ENCODE measurements at regions not wholly inside any gene's neighbourhood (a gene's known extent, or its start where the extent isn't known, plus 50 kb on each side); places are given as distances from the start of the nearest gene placed in this dataset.

DNA sequence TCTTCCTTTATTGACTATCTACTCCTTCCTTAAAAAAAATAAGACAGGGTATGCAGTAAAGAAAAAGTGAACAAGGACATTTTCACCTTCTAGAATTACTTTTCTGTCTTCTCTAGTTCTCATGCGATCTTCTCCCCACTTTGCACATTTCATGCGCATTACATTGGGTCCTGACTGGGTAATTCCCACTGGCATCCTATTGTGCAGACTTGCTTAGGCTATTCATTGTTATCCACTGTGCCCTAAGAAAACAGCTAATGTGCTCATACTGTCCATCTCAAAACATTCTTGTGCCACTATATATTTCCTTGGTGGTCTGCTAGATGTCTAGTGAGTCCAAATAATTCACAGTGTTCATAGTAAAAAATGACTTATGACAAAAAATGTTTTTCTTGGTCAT, 447.4 kb upstream of the ROBO1 start:
- DNase-seq, result no peak

DNA sequence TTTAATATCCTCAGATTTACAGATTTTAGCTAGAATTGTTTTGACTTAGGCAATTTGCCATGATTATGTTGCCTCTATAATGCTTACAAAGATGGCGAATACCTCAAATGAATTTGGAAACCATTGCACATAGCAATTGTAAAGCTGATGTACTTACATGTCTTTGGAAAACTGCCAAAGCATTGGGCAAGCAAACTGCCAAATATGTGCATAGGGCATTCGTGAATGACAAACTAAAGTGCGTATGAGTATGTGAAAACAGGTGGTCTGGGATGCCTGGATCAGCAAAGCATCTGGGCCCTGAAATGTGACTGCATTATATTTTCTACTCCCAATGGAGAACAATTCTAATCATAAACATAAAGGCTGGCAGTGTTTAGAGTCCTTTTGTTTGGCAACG, 445.3 kb upstream of the ROBO1 start:
- DNase-seq, result no peak

DNA sequence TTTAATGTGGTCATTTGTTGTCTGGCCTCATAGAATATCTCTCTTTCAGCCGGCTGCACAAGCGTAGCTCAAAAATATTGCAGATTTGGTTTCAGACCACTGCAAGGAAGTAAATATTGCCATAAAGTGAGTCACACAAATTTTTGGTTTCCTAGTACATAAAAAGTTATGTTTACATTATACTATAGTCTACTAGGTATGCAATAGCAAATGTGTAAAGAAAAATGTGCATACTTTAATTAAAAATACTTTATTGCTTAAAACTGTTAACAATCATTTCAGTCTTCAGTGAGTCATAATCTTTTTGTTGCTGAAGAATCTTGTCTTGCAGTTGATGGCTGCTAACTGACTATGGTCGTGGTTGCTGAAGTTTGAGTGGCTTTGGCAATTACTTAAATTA, 425.1 kb upstream of the ROBO1 start:
- DNase-seq, result no peak

DNA sequence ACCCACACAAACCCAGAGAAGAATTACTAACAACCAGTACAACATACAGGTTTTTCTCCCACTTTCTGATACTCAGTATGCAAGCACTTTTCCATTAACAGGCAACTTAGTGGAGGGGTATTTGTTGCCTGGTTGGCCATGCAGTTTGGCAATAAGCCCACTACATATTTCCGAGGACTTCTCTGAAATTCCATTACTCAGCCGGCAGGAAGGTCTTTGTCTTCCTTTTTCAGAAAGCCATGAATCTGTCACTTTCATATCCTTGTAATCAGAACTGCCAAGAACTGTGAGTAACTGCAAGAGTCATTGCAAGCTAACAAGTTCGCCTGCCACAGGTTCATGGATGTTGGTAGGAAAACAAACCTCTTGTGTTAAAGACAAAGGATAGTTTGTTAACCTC, 422.3 kb upstream of the ROBO1 start:
- peak in 1 of 51 donors; percentile 3 for DNase-seq

DNA sequence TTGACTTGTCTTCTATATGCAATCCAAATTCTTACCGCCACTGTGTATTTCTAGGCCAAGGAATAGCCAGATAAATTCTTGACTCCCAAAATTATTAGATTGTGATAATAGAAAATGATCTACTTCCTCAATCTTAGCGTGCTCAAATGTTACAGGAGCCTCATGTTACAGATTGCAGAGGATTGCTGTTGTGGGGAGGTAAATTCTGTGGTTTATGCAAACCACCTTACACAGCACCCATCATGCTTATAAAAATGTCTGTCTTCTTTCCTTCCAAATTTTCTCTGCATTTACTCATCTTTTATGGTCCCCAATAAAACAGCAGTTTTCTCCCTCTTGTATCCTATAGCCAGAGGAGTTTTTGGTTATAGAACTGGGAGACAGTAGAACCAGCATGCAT, 420.2 kb upstream of the ROBO1 start:
- no peak for DNase-seq

DNA sequence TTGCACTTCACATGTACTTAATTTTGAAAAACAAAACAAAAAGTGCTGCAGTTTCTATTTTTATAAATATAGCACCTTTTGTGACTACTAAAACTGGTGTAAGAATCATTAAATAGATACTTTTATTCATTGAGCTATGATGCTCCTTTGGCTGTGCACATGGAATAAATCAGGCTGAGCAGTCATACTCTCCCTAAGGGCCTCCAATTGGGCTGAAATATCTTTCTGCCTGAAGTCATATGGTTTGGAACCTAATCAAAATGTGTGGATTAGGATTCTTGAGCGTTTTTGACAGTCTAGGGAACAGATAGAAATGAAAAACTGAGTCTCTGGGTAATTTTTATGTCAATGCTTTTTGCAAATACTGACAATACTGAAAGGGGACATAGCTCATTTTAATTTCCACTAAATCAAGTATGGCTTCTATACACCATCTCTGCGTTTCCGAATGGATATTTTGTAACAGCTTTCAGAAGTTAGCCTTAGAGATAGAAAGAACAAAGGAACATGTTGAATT, 392.2 kb upstream of the ROBO1 start:
- DNase-seq, result no peak

DNA sequence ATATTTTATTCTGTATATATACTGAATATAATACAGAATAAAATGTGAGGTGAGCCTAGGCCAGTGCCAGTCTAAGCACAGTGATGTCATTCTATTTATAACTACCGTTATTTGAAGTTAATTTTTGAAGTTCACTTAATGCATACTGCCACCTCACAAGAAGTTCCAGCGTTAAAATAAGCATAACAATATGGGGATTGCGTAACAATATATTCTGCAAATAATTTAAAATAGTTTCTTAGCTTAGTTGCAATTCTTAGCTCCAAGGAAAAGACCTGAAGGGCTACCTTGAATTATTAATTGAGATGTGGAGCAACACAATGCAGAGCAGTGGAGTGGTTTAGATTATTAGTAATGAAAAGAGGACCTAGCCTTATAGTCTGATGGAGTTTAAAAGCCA, 390.5 kb upstream of the ROBO1 start:
- DNase-seq, result no peak

DNA sequence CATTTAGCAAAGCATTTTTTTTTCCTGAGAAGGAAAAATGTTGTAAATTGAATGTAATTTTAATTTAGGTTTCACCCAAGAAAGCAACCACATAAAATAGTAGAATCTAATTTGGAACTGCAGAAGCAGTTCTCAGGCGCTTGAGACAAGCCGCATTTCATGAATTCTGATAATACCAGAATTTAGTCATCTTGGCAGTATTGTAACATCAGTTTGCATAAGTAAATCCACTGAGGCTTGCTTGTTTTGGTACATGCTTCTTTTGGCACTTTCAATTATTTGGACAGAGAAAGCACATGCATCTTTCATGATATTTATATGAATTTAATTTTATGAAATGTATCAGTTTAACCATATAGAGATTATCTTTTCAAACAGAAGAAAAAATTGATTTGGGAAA, 389.7 kb upstream of the ROBO1 start:
- no peak for DNase-seq

DNA sequence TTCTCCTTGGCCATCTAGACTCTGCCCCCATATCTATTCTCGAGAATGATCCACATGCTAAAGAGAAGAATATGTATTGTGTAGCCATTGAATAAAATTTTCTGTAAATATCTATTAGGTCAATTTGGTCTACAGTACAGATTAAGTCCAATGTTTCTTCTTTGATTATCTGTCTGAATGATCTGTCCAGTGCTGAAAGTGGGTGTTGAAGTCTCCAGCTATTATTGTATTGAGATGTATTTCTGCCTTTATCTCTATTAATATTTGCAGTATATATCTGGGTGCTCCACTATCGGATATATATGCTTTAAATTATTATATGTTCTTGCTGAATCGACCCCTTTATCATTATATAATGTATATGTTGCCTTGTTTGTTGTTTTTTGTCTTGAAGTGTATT, 384.9 kb upstream of the ROBO1 start:
- DNase-seq, result no peak

DNA sequence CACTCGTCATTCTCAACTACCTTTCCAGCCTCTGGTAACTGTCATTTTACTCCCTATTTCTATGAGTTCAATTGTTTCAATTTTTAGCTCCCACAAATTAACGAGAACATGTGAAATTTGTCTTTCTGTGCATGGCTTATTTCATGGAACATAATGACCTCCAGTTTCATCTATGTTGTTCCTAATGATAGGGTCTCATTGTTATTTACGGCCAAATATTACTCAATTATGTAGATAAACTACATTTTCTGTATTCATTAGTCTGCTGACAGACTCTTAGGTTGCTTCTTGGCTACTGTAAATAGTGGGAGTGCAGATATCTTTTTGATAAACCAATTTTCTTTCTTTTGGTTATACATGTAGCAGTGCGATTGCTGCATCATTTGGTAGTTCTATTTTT, 374.9 kb upstream of the ROBO1 start:
- DNase-seq, result no peak

DNA sequence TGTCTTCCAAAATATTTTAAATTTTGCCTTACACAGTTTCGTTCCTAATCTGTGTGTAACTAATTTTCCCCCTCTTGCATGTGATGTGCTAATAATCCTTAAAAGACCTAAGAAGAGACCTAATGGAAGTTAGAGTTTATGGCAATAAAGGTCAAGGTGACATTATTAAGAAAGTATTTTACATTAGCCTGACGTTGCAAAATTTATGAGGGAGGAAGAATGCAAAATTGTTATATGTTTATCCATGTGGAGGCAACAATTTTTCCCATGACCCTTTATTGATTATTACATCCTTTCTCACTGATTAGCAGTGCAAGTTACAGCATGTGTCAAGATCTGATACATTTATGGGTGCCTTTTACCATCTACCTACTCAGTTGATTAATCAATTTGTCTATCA, 373.8 kb upstream of the ROBO1 start:
- no peak for DNase-seq

DNA sequence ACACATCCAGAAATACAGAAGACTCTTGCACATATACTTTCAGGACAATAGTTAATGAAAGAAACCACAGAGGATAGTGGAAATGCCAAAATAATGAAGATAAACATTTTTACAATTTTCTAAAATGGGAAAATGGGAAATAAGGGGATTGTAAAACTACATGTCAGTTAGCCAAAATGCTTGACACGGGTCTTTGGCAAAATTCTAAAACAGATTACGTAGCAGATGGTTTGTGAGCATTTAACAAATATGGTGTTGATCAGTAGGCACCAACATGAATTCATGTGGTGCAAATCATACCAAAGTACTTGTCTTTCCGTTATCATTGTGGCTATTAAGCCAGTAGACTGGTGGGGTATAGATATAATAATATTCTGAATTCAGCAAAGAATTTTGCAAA, 348.5 kb upstream of the ROBO1 start:
- DNase-seq, result no peak

DNA sequence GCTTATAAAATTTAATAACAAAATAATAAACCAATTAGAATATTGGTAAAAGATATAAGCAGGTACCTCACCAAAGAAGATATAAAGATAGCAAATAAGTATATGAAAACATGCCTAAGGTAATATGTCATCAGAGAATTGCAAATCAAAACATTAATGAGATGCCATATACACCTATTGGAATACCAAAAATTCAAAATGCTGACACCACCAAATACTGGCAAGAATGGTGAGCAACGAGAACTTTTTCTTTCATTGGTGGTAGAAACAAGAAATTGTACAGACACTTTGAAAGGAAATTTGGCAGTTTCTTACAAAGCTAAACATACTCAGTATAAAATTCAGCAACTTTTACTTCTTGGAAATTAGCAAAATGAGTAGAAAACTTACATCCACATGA, 346.9 kb upstream of the ROBO1 start:
- no peak for DNase-seq

DNA sequence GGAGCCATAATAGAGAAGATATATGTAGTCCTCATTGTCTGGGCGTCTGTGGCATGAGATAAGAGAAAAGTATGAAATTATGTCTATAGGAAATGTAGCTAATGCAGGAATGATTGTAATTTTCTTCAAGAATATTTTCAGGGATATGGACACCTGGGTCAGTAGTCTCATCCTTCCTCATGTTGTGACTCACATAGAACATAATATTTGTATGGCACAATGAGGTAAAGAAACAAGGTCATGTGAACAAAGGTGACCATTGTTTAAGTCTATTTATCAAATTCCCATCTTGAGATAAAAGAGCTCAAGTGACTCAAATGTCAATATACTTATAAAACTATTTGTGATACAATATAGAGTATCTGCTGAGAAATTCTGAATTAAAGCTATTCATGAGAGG, 345.5 kb upstream of the ROBO1 start:
- no peak for DNase-seq

DNA sequence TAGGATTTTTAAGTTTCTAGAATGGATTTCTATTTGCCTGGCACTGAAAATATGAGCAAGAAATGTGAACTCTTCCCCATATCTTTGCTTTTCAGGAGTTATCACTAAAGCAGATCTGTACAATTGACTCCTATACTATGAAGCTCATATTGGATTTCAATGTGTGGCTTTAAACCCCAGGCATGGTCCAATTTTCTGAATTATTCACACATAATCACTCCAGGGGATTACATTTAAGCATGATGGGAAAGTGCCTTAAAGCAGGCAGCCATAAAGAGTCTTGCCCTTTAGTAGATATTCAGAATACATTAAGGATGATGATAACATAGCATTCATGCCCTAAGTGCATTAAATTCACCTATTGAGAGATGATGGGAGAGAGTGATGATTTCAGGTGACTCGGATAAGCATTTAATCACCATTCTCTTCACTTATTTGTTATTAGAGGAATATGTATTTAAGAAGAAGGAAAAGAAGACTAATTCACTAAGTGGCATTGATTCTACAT, 331.8 kb upstream of the ROBO1 start:
- no peak for DNase-seq

DNA sequence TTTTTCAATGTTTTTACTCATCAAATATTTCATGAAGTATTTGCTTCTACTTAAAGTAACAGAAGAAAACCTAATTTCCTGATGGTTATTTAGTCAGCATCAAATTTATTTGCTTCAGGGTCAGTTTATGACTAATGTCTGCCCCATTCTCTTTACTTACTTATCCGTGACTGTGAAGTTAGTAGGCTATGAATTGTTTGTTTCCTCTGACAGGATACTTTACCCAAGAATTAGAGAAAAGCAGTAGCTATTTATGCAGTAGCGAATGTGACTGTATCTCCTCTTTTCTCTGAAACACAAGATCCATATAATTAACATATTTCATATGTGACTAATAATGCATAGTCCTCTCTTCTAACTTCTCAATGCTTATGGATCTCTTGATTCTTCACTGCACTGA, 329.9 kb upstream of the ROBO1 start:
- no peak for DNase-seq

DNA sequence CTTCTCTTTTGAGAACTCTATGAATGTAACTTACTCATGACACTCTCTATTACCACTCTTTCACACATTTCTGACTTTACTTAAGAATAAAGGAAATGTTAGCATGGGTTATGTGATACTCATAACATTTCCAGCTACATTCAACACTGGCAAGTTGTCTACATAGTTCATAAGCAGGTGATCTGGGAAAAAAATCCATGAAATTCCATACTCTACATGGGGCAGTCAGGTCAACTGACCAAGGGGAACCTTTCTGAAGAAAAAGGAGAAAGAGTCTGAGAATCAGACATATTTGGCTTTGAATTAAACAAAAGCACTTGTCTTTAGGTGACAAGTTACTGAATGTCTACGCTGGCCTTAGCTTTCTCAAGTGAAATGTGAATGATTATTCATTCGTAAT, 329.1 kb upstream of the ROBO1 start:
- no peak for DNase-seq

DNA sequence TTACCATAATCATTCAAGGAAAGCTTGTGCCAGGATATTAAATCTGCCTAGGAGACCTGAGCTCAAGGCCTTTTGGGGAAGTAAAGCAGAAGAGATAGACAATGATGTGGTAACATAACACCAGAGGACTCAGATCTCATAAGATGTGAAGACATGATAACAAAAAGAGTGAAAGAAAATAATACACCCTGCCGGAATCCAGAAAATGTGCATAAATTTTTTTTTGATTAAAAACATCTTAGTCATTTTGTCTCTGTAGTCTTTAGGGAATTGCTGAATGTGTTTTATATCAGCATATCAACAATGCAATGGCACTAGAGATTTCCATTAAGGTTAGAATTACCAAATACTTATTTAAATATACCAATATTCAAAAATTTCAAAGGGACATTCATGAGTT, 326.8 kb upstream of the ROBO1 start:
- no peak for DNase-seq

DNA sequence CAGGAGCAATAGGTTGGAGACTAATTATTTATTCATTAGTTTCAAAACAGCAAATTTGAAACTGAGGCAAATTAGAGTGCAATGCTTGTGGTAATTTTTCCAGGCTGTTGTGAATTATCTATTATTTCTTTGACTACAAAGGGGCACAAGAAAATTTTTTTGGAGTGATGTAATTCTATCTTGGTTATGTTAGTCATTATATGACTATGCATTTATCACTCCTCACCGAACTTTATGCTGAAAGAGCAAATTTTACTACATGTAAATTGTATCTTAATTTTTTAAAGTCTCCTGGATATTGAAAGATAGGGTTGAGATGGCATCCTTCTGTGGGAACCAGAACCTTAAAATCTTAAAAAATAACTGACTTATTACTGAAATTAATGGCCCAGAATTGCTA, 320.0 kb upstream of the ROBO1 start:
- no peak for DNase-seq

DNA sequence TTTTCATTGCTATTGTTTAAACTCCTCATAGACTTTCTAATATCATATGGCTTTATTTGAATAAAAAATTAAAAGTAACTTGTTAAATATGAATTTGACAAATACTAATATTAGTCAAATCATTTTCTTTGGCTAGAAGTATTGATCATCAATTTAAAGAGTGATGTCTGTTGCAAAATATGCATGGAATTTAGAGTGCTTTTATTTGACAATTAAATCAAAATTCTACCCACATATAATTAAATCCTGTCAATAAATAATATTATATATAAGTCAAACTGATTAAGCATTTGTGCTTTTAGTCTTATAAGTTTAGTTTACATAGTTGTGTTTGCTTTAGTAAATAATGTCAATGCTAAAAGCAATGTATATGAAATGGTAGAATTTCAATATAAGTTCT, 318.6 kb upstream of the ROBO1 start:
- no peak for DNase-seq

DNA sequence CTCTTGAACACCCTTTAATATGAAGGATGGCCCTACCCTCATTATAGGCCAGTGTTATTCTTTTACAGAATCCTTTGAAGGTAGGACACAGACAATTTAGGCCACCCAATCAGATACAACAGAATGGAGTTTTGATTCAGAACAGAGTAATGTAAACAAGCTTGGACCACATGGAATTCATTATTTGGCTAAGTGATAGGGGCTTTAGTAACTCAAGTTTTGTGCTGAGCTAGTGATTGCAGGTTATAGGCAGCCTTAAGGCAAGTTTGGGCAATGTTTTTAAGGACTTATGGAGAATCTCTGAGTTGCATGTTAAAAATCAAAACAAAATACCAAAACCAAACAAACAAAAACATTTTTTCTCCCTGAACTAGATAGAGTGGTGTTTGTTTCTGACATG, 312.1 kb upstream of the ROBO1 start:
- no peak for DNase-seq

DNA sequence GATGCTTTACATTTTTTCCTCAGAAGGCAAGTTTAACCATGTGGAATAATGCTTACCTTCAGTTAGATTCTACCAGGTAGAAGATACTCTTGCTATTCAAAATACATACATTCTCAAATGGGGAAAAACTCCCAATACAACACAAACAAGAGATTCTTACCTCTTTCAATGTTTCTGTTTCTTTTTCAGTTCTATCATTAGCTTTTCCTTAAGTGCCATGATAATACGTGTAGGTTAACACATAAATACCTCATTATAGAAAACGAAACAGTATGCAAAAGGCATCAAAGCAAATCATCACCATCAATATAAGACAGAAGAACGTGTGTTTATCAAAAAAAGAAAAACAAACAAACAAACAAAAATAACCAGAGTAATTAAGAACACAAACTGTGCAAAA, 300.7 kb upstream of the ROBO1 start:
- DNase-seq, result no peak

DNA sequence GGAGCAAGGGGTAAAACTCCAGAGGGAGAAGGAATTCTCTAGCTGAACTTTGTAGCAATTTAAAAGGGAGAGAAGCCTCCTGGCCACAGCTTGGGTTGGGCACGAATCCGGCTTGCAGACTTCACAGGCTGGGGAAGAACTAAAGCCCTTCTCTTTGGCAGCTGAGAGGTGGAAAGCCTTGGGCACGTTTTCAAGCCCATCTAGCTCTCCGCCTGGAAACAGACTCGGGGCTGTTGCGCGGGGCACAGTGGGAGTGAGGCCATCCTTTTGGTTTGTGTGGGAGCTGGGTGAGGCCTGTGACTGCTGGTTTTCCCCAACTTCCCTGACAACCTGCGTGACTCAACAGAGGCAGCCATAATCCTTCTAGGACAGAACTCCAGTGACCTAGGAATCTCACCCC, 295.7 kb upstream of the ROBO1 start:
- no peak for DNase-seq

DNA sequence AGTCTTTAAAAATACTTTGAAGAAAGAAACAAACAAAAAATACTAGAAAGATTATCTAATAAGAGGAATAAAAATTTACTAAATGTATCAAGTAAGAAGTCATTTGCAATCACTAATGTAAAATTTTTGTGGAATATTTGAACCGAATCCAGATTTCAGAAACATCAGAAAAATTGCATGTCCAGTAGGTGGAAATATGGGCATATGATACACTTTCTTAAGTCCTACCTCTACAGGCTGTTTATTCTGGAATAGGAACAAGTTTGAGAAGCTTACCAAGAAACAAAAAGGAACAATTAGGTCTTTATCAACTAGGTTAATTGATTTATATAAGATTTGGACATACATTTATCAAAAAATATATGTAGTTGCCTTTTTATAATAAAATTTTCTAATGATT, 292.9 kb upstream of the ROBO1 start:
- no peak for DNase-seq

DNA sequence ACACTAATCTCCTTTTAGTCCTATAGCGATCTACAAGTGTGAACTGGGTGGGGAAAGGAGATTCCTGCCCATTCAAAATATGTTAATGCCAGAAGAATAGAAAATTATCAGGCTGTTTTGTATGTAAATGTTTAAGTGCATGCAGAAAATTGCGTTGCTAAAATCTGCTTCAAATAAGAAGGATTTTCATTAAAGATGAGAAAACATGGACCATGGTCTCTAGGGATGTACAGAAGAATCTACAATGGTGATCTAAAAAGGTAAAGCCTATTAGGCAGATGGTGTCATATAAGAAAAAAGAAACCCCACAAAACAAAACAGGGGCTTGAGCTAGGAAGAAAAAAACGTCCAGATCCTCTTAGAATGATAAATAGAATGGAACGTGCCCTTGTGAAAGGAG, 287.5 kb upstream of the ROBO1 start:
- DNase-seq, result no peak

All from hypothalamus (tissue), 51 donors.